SJCRH30 (cell line): ENCODE measurements at regions not wholly inside any gene's neighbourhood (a gene's known extent, or its start where the extent isn't known, plus 50 kb on each side); places are given as distances from the start of the nearest gene placed in this dataset.
A peak's percentile ranks its signal among the peaks of the same experiment; 100 is the strongest.

Source experiments
- DNase-seq, 2 experiments: peaks; one replicate each; pipeline ENCODE4 v3.0.0-alpha.2; 2015 to 2020
- H3K27ac ChIP-seq: fragments of 250-450 bp; sonication (Bioruptor Pico); 2 replicates; pipeline ENCODE4 v1.5.1; 2020; ENCODE audit warnings: mild to moderate bottlenecking, moderate library complexity
- H3K27me3 ChIP-seq: fragments of 250-450 bp; sonication (Bioruptor Pico); 2 replicates; pipeline ENCODE4 v1.5.1; 2020; ENCODE audit warnings: mild to moderate bottlenecking, moderate library complexity
- H3K36me3 ChIP-seq: fragments of 250-450 bp; sonication (Bioruptor Pico); 2 replicates; pipeline ENCODE4 v1.5.1; 2020; ENCODE audit warnings: mild to moderate bottlenecking, moderate library complexity
- H3K4me1 ChIP-seq: fragments of 250-450 bp; sonication (Bioruptor Pico); 2 replicates; pipeline ENCODE4 v1.5.1; 2020; ENCODE audit warnings: mild to moderate bottlenecking, moderate library complexity
- H3K4me3 ChIP-seq: fragments of 250-450 bp; sonication (Bioruptor Pico); 2 replicates; pipeline ENCODE4 v1.5.1; 2020; ENCODE audit warnings: mild to moderate bottlenecking, moderate library complexity
- H3K9me3 ChIP-seq: fragments of 250-450 bp; sonication (Bioruptor Pico); replicated peaks from 2 replicates; pipeline ENCODE4 v1.5.1; 2020; ENCODE audit warnings: mild to moderate bottlenecking, moderate library complexity

GRCh38 chr1:219791766-219792165, 136.6 kb downstream of the SLC30A10 start:
- H3K27ac ChIP-seq: no peak overlapping the region
- H3K4me1 ChIP-seq: peaks cover 11% of the 10 kb centered on the region
- 0 out of 2 replicates have a peak, but pooled peaks cover 2% of the 10 kb centered on the region for H3K9me3 ChIP-seq
- no peaks in the 10 kb centered on the region for H3K36me3 ChIP-seq
- no peak for DNase-seq
- no peaks in the 10 kb centered on the region for H3K27me3 ChIP-seq
- no peak overlapping the region for H3K4me3 ChIP-seq

GRCh38 chr1:219790834-219791615, 137.3 kb downstream of the SLC30A10 start:
- H3K27ac ChIP-seq: no peak overlapping the region
- H3K4me3 ChIP-seq: no peak overlapping the region

GRCh38 chr1:219788700-219789099, 139.7 kb downstream of the SLC30A10 start:
- H3K4me1 ChIP-seq: peaks cover 20% of the 10 kb centered on the region
- H3K27ac ChIP-seq: no peak overlapping the region
- H3K4me3 ChIP-seq: no peak overlapping the region
- 0 out of 2 replicates have a peak, but pooled peaks cover 2% of the 10 kb centered on the region for H3K9me3 ChIP-seq
- H3K36me3 ChIP-seq: no peaks in the 10 kb centered on the region
- H3K27me3 ChIP-seq: no peaks in the 10 kb centered on the region
- DNase-seq: no peak

More at GRCh38 chr1:219790834-219791615, 137.3 kb downstream of the SLC30A10 start:
- Histone ChIP-seq H3K27me3 (no peaks in the 10 kb centered on the region), H3K9me3 (0 out of 2 replicates have a peak, but pooled peaks cover 2% of the 10 kb centered on the region), H3K4me1 (peaks cover 11% of the 10 kb centered on the region), H3K36me3 (no peaks in the 10 kb centered on the region)
- peak in 1 of 2 experiments; percentile 34 for DNase-seq

- Histone ChIP-seq H3K9me3 (0 out of 2 replicates have a peak, but pooled peaks cover 2% of the 10 kb centered on the region), H3K4me3 (no peak overlapping the region), H3K4me1 (peaks cover 20% of the 10 kb centered on the region), H3K36me3 (no peaks in the 10 kb centered on the region), H3K27me3 (no peaks in the 10 kb centered on the region), H3K27ac (no peak overlapping the region)
- DNase-seq: no peak
These were observed 140.3 kb downstream of the SLC30A10 start for GRCh38 chr1:219788091-219788490.

- H3K27me3 ChIP-seq: no peaks in the 10 kb centered on the region
- 0 out of 2 replicates have a peak, but pooled peaks cover 2% of the 10 kb centered on the region for H3K9me3 ChIP-seq
- H3K36me3 ChIP-seq: no peaks in the 10 kb centered on the region
- no peak overlapping the region for H3K4me3 ChIP-seq
- peak in 1 of 2 experiments; percentile 28 for DNase-seq
- peaks cover 10% of the 10 kb centered on the region; the same call in 1 of the 2 replicates for H3K4me1 ChIP-seq
- no peak overlapping the region for H3K27ac ChIP-seq
These were observed 143.5 kb downstream of the SLC30A10 start for GRCh38 chr1:219784660-219785381.

GRCh38 chr1:219783605-219784235, 144.6 kb downstream of the SLC30A10 start:
- H3K4me1 ChIP-seq: peaks cover 10% of the 10 kb centered on the region; the same call in 1 of the 2 replicates
- no peaks in the 10 kb centered on the region for H3K27me3 ChIP-seq
- H3K27ac ChIP-seq: no peak overlapping the region
- no peak overlapping the region for H3K4me3 ChIP-seq
- no peak for DNase-seq
- no peaks in the 10 kb centered on the region for H3K9me3 ChIP-seq
- H3K36me3 ChIP-seq: no peaks in the 10 kb centered on the region

- no peak overlapping the region for H3K27ac ChIP-seq
- DNase-seq: no peak
- H3K4me3 ChIP-seq: no peak overlapping the region
- H3K4me1 ChIP-seq: peaks cover 10% of the 10 kb centered on the region; the same call in 1 of the 2 replicates
- no peaks in the 10 kb centered on the region for H3K27me3 ChIP-seq
- H3K36me3 ChIP-seq: no peaks in the 10 kb centered on the region
- H3K9me3 ChIP-seq: no peaks in the 10 kb centered on the region
These were observed 145.4 kb downstream of the SLC30A10 start for GRCh38 chr1:219782929-219783328.

- H3K27ac ChIP-seq: no peak overlapping the region
- H3K27me3 ChIP-seq: no peaks in the 10 kb centered on the region
- peaks cover 10% of the 10 kb centered on the region; the same call in 1 of the 2 replicates for H3K4me1 ChIP-seq
- H3K36me3 ChIP-seq: no peaks in the 10 kb centered on the region
- H3K4me3 ChIP-seq: no peak overlapping the region
- no peak for DNase-seq
- no peaks in the 10 kb centered on the region for H3K9me3 ChIP-seq
These were observed 146.0 kb downstream of the SLC30A10 start for GRCh38 chr1:219782311-219782710.

- no peaks in the 10 kb centered on the region for H3K9me3 ChIP-seq
- DNase-seq: no peak
These were observed 146.9 kb downstream of the SLC30A10 start for GRCh38 chr1:219781491-219781890.

GRCh38 chr1:219778793-219779369, 149.5 kb downstream of the SLC30A10 start:
- no peaks in the 10 kb centered on the region for H3K27me3 ChIP-seq
- no peaks in the 10 kb centered on the region for H3K36me3 ChIP-seq
- H3K4me3 ChIP-seq: no peak overlapping the region
- H3K27ac ChIP-seq: no peak overlapping the region
- H3K9me3 ChIP-seq: no peaks in the 10 kb centered on the region
- no peaks in the 10 kb centered on the region for H3K4me1 ChIP-seq
- no peak for DNase-seq

More at GRCh38 chr1:219781491-219781890, 146.9 kb downstream of the SLC30A10 start:
- H3K4me3 ChIP-seq: no peak overlapping the region
- no peak overlapping the region for H3K27ac ChIP-seq
- H3K4me1 ChIP-seq: peaks cover 10% of the 10 kb centered on the region; the same call in 1 of the 2 replicates
- H3K36me3 ChIP-seq: no peaks in the 10 kb centered on the region
- H3K27me3 ChIP-seq: no peaks in the 10 kb centered on the region

- Histone ChIP-seq H3K4me1 (no peaks in the 10 kb centered on the region), H3K27me3 (no peaks in the 10 kb centered on the region), H3K4me3 (no peak overlapping the region), H3K27ac (no peak overlapping the region), H3K9me3 (no peaks in the 10 kb centered on the region), H3K36me3 (no peaks in the 10 kb centered on the region)
- DNase-seq: no peak
These were observed 150.2 kb downstream of the SLC30A10 start for GRCh38 chr1:219778110-219778509.

GRCh38 chr1:219774386-219774785, 154.0 kb downstream of the SLC30A10 start:
- Histone ChIP-seq H3K27ac (no peak overlapping the region), H3K4me1 (peaks cover 9% of the 10 kb centered on the region), H3K9me3 (no peaks in the 10 kb centered on the region), H3K27me3 (no peaks in the 10 kb centered on the region), H3K4me3 (no peak overlapping the region), H3K36me3 (no peaks in the 10 kb centered on the region)
- DNase-seq: no peak

- Histone ChIP-seq H3K27ac (no peak overlapping the region), H3K36me3 (no peaks in the 10 kb centered on the region), H3K9me3 (no peaks in the 10 kb centered on the region), H3K4me1 (peaks cover 9% of the 10 kb centered on the region), H3K27me3 (no peaks in the 10 kb centered on the region), H3K4me3 (no peak overlapping the region)
- no peak for DNase-seq
These were observed 154.6 kb downstream of the SLC30A10 start for GRCh38 chr1:219773775-219774174.

- Histone ChIP-seq H3K36me3 (no peaks in the 10 kb centered on the region), H3K4me3 (no peak overlapping the region), H3K4me1 (peaks cover 9% of the 10 kb centered on the region), H3K9me3 (no peaks in the 10 kb centered on the region), H3K27ac (no peak overlapping the region), H3K27me3 (no peaks in the 10 kb centered on the region)
- no peak for DNase-seq
These were observed 155.2 kb downstream of the SLC30A10 start for GRCh38 chr1:219773110-219773509.
